Mammary epithelial cell (primary cell): ENCODE measurements at regions not wholly inside any gene's neighbourhood (a gene's known extent, or its start where the extent isn't known, plus 50 kb on each side); places are given as distances from the start of the nearest gene placed in this dataset.

ENCODE experiments used
- EZH2 ChIP-seq: IDR thresholded peaks from 2 replicates; pipeline ENCODE4 v1.6.1; 2012; ENCODE audit warnings: low read length, inconsistent platforms, borderline replicate concordance
- TF ChIP-seq, protein P1 (sequence below), 2 donors: IDR thresholded peaks in 1 of 2; conservative IDR thresholded peaks in 1 of 2; 2 replicates each; pipeline ENCODE4 v1.5.1; 2011 to 2012; ENCODE audit warnings: inconsistent platforms in 2 of 2, low read length in 2 of 2, mild to moderate bottlenecking in 2 of 2, control low read depth in 1 of 2, low read depth in 1 of 2; ENCODE audit not compliant: insufficient read depth in 1 of 2; ENCODE audit errors: extremely low read depth in 1 of 2

DNA sequence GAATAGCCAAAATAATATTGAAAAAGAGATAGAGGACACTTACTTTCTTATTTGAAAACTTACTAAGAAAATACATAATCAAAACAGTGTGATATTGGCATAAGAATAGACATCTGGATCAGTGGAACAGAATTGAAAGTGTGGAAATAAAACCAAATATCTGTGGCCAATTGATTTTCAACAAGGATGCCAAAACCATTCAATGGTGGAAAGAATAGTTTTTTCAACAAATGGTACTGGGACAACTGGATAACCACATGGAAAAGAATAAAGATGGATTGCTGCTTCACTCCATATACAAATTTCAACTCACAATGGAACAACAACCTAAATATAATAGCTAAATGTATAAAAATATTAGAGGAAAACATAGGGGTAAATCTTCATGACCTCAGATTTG, 152.5 kb upstream of the GPR149 start:
- TF ChIP-seq, protein P1, sequence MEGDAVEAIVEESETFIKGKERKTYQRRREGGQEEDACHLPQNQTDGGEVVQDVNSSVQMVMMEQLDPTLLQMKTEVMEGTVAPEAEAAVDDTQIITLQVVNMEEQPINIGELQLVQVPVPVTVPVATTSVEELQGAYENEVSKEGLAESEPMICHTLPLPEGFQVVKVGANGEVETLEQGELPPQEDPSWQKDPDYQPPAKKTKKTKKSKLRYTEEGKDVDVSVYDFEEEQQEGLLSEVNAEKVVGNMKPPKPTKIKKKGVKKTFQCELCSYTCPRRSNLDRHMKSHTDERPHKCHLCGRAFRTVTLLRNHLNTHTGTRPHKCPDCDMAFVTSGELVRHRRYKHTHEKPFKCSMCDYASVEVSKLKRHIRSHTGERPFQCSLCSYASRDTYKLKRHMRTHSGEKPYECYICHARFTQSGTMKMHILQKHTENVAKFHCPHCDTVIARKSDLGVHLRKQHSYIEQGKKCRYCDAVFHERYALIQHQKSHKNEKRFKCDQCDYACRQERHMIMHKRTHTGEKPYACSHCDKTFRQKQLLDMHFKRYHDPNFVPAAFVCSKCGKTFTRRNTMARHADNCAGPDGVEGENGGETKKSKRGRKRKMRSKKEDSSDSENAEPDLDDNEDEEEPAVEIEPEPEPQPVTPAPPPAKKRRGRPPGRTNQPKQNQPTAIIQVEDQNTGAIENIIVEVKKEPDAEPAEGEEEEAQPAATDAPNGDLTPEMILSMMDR (conservative IDR thresholded peaks at IDR 0.05 in 1 of 2, IDR thresholded peaks at IDR 0.05 in 1 of 2; ENCODE audit: extremely low read depth in 1 of 2, insufficient read depth in 1 of 2, low read depth in 1 of 2, low read length in 2 of 2), result no peak
- TF ChIP-seq EZH2, result no peak
